Type B pancreatic cell (in vitro differentiated cells): ENCODE measurements at regions not wholly inside any gene's neighbourhood (a gene's known extent, or its start where the extent isn't known, plus 50 kb on each side); places are given as distances from the start of the nearest gene placed in this dataset.

Source experiments
- DNase-seq: peaks from one replicate; pipeline ENCODE4 v3.0.0; 2021; ENCODE audit warnings: mixed read lengths; ENCODE audit not compliant: unreplicated experiment; ENCODE audit errors: extremely low spot score
- H3K27ac Mint-ChIP-seq: 2 replicates; pipeline ENCODE4 v1.8.0; 2021; ENCODE audit warnings: mild to moderate bottlenecking, mixed read lengths
- H3K27me3 Mint-ChIP-seq: 2 replicates; pipeline ENCODE4 v1.8.0; 2021; ENCODE audit warnings: mixed read lengths
- H3K36me3 Mint-ChIP-seq: 2 replicates; pipeline ENCODE4 v1.8.0; 2021; ENCODE audit warnings: mixed read lengths
- H3K4me1 Mint-ChIP-seq: one replicate; pipeline ENCODE4 v1.8.0; 2021; ENCODE audit warnings: mixed read lengths; ENCODE audit not compliant: unreplicated experiment
- H3K4me3 Mint-ChIP-seq: 2 replicates; pipeline ENCODE4 v1.8.0; 2021; ENCODE audit warnings: mild to moderate bottlenecking, mixed read lengths
- H3K9me3 Mint-ChIP-seq: 2 replicates; pipeline ENCODE4 v1.8.0; 2021; ENCODE audit warnings: mixed read lengths
- TF ChIP-seq, protein P1 (sequence below): fragments of 200-600 bp; sonication (generic); conservative IDR thresholded peaks from 2 replicates; pipeline ENCODE4 v1.5.0; 2021; ENCODE audit warnings: antibody characterized with exemption, mild to moderate bottlenecking

DNA sequence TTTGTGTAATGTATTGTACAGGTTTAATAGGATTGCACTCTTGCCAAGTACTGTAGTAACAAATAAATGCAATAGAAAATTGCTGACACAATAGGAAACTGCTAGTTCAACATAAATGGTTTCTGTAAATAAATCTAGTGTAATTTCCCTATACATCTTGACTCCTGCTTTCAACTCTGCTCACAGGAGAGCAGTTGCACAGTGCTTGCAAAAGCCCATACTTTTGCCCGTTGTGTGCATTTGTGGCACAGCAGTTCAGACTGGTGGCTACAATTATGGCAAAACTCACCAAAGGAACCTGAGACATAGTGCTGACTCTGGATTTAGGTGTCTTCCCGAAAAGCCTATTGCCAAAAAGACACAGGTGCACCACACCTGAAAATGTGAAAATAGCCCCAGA is 953.3 kb upstream of the SLC35B3 start:
- no peaks in the 10 kb centered on the region for H3K36me3 Mint-ChIP-seq

GRCh38 chr6:9380568-9380967 is 945.2 kb upstream of the SLC35B3 start:
- peaks cover 5% of the 10 kb centered on the region for H3K9me3 Mint-ChIP-seq
- no peaks in the 10 kb centered on the region for H3K27me3 Mint-ChIP-seq

More for the DNA sequence above, 953.3 kb upstream of the SLC35B3 start:
- Mint-ChIP-seq H3K4me3 (no peak overlapping the region), H3K4me1 (no peaks in the 10 kb centered on the region), H3K27ac (no peak overlapping the region), H3K27me3 (no peaks in the 10 kb centered on the region), H3K9me3 (peaks cover 6% of the 10 kb centered on the region)
- no peak for DNase-seq
- TF ChIP-seq, protein P1, sequence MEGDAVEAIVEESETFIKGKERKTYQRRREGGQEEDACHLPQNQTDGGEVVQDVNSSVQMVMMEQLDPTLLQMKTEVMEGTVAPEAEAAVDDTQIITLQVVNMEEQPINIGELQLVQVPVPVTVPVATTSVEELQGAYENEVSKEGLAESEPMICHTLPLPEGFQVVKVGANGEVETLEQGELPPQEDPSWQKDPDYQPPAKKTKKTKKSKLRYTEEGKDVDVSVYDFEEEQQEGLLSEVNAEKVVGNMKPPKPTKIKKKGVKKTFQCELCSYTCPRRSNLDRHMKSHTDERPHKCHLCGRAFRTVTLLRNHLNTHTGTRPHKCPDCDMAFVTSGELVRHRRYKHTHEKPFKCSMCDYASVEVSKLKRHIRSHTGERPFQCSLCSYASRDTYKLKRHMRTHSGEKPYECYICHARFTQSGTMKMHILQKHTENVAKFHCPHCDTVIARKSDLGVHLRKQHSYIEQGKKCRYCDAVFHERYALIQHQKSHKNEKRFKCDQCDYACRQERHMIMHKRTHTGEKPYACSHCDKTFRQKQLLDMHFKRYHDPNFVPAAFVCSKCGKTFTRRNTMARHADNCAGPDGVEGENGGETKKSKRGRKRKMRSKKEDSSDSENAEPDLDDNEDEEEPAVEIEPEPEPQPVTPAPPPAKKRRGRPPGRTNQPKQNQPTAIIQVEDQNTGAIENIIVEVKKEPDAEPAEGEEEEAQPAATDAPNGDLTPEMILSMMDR: no peak

DNA sequence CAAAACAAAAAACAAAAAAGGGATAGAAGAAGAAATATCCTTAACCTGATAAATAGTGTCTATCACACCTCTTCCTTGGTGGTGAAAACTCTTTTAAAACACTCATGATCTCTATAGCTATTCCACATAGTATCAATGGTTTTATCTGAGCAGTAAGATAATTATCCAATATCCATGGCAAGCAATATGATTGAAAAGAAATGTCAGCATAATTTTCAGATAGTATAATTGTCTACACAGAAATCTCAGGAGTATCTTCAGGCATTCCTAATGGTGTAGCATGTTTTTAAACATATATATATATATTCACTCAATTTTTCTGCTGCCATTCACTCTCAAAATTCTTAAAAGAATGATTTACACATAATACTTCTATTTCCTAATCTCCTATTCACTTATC is 938.0 kb upstream of the SLC35B3 start:
- DNase-seq: no peak
- no peak overlapping the region for H3K4me3 Mint-ChIP-seq
- no peak overlapping the region for H3K27ac Mint-ChIP-seq
- TF ChIP-seq, protein P1: no peak
- no peaks in the 10 kb centered on the region for H3K9me3 Mint-ChIP-seq
- H3K4me1 Mint-ChIP-seq: no peaks in the 10 kb centered on the region
- H3K36me3 Mint-ChIP-seq: no peaks in the 10 kb centered on the region
- no peaks in the 10 kb centered on the region for H3K27me3 Mint-ChIP-seq

More at GRCh38 chr6:9380568-9380967, 945.2 kb upstream of the SLC35B3 start:
- Mint-ChIP-seq H3K4me3 (no peak overlapping the region), H3K4me1 (no peaks in the 10 kb centered on the region), H3K27ac (no peak overlapping the region), H3K36me3 (no peaks in the 10 kb centered on the region)
- no peak for DNase-seq
- TF ChIP-seq, protein P1: no peak

DNA sequence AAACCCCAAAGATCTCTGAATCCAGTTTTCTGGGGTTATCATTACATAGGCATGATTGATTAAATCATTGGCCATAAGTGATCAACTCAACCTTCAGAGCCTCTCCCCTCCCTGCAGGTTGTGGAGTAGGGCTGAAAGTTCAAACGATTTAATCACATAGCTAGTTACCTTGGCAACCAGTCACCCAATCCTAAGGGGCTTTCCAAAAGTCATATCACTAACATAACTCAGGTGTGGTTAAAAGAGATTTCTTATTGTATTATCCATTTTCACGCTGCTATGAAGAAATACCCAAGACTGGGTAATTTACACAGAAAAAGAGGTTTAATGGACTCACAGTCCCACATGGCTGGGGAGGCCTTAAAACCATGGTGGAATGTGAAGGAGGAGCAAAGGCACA is 935.1 kb upstream of the SLC35B3 start:
- H3K36me3 Mint-ChIP-seq: no peaks in the 10 kb centered on the region
- H3K4me3 Mint-ChIP-seq: no peak overlapping the region
- no peak overlapping the region for H3K27ac Mint-ChIP-seq
- H3K4me1 Mint-ChIP-seq: no peaks in the 10 kb centered on the region
- no peak for DNase-seq
- TF ChIP-seq, protein P1: no peak
- no peaks in the 10 kb centered on the region for H3K27me3 Mint-ChIP-seq
- H3K9me3 Mint-ChIP-seq: no peaks in the 10 kb centered on the region

DNA sequence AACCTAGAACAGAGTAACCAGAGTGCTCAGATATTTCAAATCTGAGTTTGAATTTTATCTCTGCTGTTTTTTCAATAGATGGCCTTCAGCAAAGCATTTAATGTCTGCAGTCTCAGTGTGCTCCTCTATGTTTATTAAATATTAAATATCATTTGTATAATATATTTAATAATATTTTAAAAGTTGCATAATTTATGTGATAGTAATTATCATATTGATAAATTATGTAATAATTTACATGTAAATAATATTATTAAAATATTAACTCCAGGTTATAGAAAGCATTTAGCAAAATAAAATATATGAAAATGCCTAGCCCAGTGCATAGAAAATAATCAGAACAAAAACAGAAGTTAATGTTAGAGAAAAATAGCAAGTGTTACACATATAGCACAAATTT is 930.0 kb upstream of the SLC35B3 start:
- H3K4me1 Mint-ChIP-seq: no peaks in the 10 kb centered on the region
- no peak overlapping the region for H3K27ac Mint-ChIP-seq

More for the DNA sequence above, 930.0 kb upstream of the SLC35B3 start:
- Mint-ChIP-seq H3K9me3 (peaks cover 5% of the 10 kb centered on the region), H3K36me3 (no peaks in the 10 kb centered on the region), H3K4me3 (no peak overlapping the region), H3K27me3 (no peaks in the 10 kb centered on the region)
- DNase-seq: no peak
- TF ChIP-seq, protein P1: no peak
